Prostate gland (tissue), 2 donors: ENCODE measurements at regions not wholly inside any gene's neighbourhood (a gene's known extent, or its start where the extent isn't known, plus 50 kb on each side); places are given as distances from the start of the nearest gene placed in this dataset.

Source experiments
- DNase-seq: peaks from one replicate; pipeline ENCODE4 v3.0.0-alpha.2; 2019; ENCODE audit warnings: low spot score
- H3K27ac ChIP-seq, 2 donors: fragments of 200-600 bp; sonication (generic); 2 replicates each; pipeline ENCODE4 v1.5.1; 2017 to 2019
- H3K27me3 ChIP-seq: fragments of 200-600 bp; sonication (generic); replicated peaks from 2 replicates; pipeline ENCODE4 v1.5.1; 2019; ENCODE audit not compliant: insufficient read depth
- H3K36me3 ChIP-seq, 2 donors: fragments of 200-600 bp; sonication (generic); 1 replicate in 1 of 2; 2 replicates in 1 of 2; pipeline versions ENCODE4 v1.5.1 to v1.8.1; 2017 to 2019
- H3K4me1 ChIP-seq: fragments of 200-600 bp; sonication (generic); replicated peaks from 2 replicates; pipeline ENCODE4 v1.5.1; 2019
- H3K4me3 ChIP-seq, 2 donors: fragments of 200-600 bp; sonication (generic); 2 replicates each; pipeline ENCODE4 v1.5.1; 2017 to 2019
- H3K9me3 ChIP-seq: fragments of 200-600 bp; sonication (generic); 2 replicates; pipeline ENCODE4 v1.5.1; 2017
- POLR2A ChIP-seq: fragments of 450-650 bp; IDR thresholded peaks from one replicate; pipeline ENCODE4 v1.6.1; 2016; ENCODE audit warnings: antibody characterized with exemption, mild to moderate bottlenecking
- POLR2AphosphoS5 ChIP-seq: sonication (generic); formaldehyde crosslinking; IDR thresholded peaks from one replicate; pipeline ENCODE4 v1.6.1; 2017; ENCODE audit warnings: antibody characterized with exemption
- WGBS: methylation state at CpG from one replicate; pipeline ENCODE4 v1.1.5; 2018; 5-methylcytosine and 5-hydroxymethylcytosine counted together
- intact Hi-C: fragments of 100-400 bp; cut with DNase I; formaldehyde crosslinking; loops from one replicate; pipeline ENCODE4 v1.14.2; 2022
- TF ChIP-seq, protein P1 (sequence below), 4 experiments: fragments of 200-600 bp in 2 of 4; fragments of 450-650 bp in 2 of 4; sonication (generic) in 2 of 4; IDR thresholded peaks; 1 replicate in 3 of 4; 2 replicates in 1 of 4; pipeline ENCODE4 v1.5.1; 2016 to 2019; ENCODE audit warnings: antibody characterized with exemption in 4 of 4, mild to moderate bottlenecking in 2 of 4, moderate library complexity in 2 of 4

DNA sequence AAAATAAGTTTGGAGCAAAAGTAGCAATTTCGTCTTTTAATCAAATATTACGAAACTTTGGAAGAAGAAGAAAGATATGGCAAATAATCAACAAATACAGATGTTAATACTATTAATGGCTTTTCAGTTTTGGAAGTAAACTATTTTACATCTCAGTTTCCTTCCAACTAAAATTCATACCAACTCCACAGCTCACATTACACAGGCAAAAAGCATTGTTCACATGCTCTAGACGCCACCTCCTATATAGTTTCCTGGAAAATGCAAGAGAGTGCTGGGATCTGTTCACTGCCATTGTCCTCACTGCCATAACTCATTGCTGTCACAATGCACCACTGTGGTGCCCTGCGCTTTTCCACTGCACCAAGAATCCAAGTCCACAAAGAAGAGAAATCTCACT is 149.0 kb upstream of the FTMT start:
- no peaks in the 10 kb centered on the region for H3K9me3 ChIP-seq
- WGBS = 60% methylated on average over 4 of the region's 4 CpGs
- no peak overlapping the region for H3K4me3 ChIP-seq
- TF ChIP-seq POLR2AphosphoS5 (no peak), POLR2A (no peak)
- TF ChIP-seq, protein P1, sequence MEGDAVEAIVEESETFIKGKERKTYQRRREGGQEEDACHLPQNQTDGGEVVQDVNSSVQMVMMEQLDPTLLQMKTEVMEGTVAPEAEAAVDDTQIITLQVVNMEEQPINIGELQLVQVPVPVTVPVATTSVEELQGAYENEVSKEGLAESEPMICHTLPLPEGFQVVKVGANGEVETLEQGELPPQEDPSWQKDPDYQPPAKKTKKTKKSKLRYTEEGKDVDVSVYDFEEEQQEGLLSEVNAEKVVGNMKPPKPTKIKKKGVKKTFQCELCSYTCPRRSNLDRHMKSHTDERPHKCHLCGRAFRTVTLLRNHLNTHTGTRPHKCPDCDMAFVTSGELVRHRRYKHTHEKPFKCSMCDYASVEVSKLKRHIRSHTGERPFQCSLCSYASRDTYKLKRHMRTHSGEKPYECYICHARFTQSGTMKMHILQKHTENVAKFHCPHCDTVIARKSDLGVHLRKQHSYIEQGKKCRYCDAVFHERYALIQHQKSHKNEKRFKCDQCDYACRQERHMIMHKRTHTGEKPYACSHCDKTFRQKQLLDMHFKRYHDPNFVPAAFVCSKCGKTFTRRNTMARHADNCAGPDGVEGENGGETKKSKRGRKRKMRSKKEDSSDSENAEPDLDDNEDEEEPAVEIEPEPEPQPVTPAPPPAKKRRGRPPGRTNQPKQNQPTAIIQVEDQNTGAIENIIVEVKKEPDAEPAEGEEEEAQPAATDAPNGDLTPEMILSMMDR (IDR thresholded peaks at IDR 0.05) = no peak
- no peak for DNase-seq
- intact Hi-C loops = no loop called here
- H3K27ac ChIP-seq = no peak overlapping the region
- H3K4me1 ChIP-seq = no peaks in the 10 kb centered on the region
- no peaks in the 10 kb centered on the region for H3K36me3 ChIP-seq
- no peaks in the 10 kb centered on the region for H3K27me3 ChIP-seq

DNA sequence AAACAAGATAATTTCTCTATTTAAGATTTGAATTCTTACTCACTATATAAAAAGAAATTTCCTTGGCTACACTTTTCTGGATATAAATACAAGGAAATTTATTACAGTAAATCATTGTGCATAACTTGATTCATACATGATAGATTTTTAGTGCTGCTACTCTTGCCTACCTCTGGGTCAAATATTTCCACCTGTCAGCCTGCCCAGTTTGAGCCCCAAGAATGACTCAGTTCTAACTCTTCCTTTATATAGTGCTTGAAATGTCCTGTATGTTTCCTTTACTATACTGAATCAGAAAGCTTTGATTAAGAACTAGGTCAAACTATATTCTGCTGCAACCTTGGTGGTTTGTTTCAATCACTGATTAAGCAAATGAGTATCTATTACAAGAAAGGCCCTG is 147.4 kb upstream of the FTMT start:
- no peak overlapping the region for H3K27ac ChIP-seq
- no peaks in the 10 kb centered on the region for H3K27me3 ChIP-seq
- H3K9me3 ChIP-seq = no peaks in the 10 kb centered on the region
- no peaks in the 10 kb centered on the region for H3K36me3 ChIP-seq
- no peak overlapping the region for H3K4me3 ChIP-seq
- H3K4me1 ChIP-seq = no peaks in the 10 kb centered on the region
- DNase-seq = no peak
- TF ChIP-seq, protein P1 (IDR thresholded peaks at IDR 0.05) = no peak
- no peak for TF ChIP-seq POLR2A
- no peak for TF ChIP-seq POLR2AphosphoS5
- intact Hi-C loops = no loop called here

DNA sequence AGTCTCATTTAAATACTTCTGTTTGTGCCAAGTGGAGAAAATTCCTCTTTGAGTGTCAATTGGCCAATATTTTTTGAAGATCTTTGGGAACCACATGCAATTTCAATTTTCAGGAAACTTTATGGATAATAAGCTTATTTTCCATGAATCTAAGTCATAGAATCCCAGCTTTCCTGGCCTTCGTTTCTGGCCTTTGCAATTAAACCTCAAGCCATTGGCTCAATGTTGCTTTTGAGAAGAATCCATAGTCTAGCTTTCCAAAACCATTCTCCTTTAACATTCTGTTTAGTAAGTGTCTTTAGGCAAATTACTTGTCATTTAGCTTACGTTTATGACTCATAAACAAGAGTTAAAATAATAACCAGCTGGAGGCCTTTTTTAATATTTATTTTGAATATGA is 145.0 kb upstream of the FTMT start:
- H3K4me3 ChIP-seq = no peak overlapping the region
- H3K36me3 ChIP-seq = no peaks in the 10 kb centered on the region
- intact Hi-C loops = no loop called here
- DNase-seq = no peak
- 42% methylated on average over 2 of the region's 2 CpGs for WGBS
- no peaks in the 10 kb centered on the region for H3K27me3 ChIP-seq
- H3K9me3 ChIP-seq = no peaks in the 10 kb centered on the region
- no peak overlapping the region for H3K27ac ChIP-seq
- H3K4me1 ChIP-seq = no peaks in the 10 kb centered on the region
- TF ChIP-seq POLR2AphosphoS5 (no peak), POLR2A (no peak)
- TF ChIP-seq, protein P1 (IDR thresholded peaks at IDR 0.05) = no peak

DNA sequence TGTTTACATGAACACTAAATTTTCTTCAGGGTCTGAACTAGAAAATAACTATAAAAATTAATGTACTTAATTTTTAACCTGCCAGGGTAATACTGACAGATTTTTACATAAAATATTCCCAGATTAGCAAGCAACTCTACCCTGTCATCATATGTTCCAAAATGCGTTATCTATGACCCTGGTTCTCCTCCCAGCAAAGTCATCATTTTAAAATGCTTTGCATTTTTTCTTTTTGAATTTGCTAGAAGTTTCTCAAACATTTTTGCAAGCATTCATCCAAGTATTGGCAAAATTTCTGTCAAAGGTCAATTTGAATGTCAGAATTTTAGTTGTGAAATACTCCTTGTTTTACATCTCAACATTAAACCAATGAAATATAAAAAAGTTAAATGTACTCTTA is 144.5 kb upstream of the FTMT start:
- H3K9me3 ChIP-seq = no peaks in the 10 kb centered on the region
- no peak overlapping the region for H3K27ac ChIP-seq
- H3K36me3 ChIP-seq = no peaks in the 10 kb centered on the region
- DNase-seq = no peak
- no peak overlapping the region for H3K4me3 ChIP-seq
- no peaks in the 10 kb centered on the region for H3K4me1 ChIP-seq
- WGBS = 79% methylated on average over 1 of the region's 1 CpG
- intact Hi-C loops = no loop called here
- H3K27me3 ChIP-seq = no peaks in the 10 kb centered on the region
- TF ChIP-seq, protein P1 (IDR thresholded peaks at IDR 0.05) = no peak
- TF ChIP-seq POLR2AphosphoS5 = no peak
- TF ChIP-seq POLR2A = no peak

DNA sequence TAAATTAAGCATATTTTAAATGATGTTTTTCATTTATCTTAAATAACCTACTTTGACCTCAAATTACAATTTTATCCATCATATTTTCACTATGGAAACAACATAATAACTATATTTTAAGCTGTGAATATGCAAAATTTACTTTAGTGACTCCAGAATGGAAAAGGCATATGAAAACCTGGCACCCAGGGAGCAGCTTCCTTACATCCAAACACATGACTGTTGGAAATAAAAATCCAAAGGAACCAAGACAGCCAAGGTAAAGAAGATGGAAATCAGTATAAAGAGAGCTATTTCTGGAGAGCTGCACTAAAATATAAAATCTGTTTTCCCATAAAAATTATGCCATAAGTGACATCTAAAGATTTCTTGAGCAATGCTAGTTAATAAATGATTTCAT is 140.3 kb upstream of the FTMT start:
- TF ChIP-seq, protein P1 (IDR thresholded peaks at IDR 0.05) = no peak
- no peak for TF ChIP-seq POLR2A
- no peak for TF ChIP-seq POLR2AphosphoS5
- H3K4me3 ChIP-seq = no peak overlapping the region
- H3K27ac ChIP-seq = no peak overlapping the region
- H3K9me3 ChIP-seq = no peaks in the 10 kb centered on the region
- intact Hi-C loops = no loop called here
- no peaks in the 10 kb centered on the region for H3K27me3 ChIP-seq
- H3K4me1 ChIP-seq = no peaks in the 10 kb centered on the region
- no peak for DNase-seq
- no peaks in the 10 kb centered on the region for H3K36me3 ChIP-seq
